ENCODE measurements at regions not wholly inside any gene's neighbourhood (a gene's known extent, or its start where the extent isn't known, plus 50 kb on each side); places are given as distances from the start of the nearest gene placed in this dataset.

DNA sequence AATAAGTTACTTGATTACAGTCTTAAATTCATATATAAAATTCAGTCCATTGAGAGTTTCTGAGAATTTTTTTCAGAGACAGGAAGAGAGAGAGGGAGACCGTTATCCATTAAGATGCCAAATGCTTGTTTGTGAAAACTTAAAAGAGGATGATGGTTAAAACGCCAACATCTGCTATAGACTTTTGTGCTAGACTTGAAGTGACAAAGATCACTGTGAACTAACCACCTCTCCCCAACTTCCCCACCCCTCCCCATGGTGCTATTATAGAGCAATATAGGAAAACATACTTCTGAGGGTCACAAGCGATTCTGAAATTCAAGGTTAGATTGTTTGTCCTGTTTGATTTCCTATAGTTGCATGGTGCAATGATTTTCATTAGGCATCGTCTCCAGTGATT is 440.8 kb downstream of the RMST start:
- Histone ChIP-seq H3K27me3 (ENCODE audit: insufficient read depth, low read length) (no peaks in the 10 kb centered on the region), H4K20me1 (ENCODE audit: insufficient read depth, low read length) (no peaks in the 10 kb centered on the region), H3K9me2 (ENCODE audit: low read depth, low read length) (no peaks in the 10 kb centered on the region), H3K4me2 (ENCODE audit: low read length) (no peak overlapping the region), H3K79me2 (ENCODE audit: insufficient read depth, low read length) (no peaks in the 10 kb centered on the region), H3K9ac (ENCODE audit: low read length) (no peak overlapping the region), H3K9me3 (ENCODE audit: low read length) (no peaks in the 10 kb centered on the region), H3K27ac (ENCODE audit: low read depth, low read length, poor library complexity, severe bottlenecking) (no peak overlapping the region), H3K36me3 (ENCODE audit: insufficient read depth, low read length) (no peaks in the 10 kb centered on the region), H3K4me3 (ENCODE audit: low read depth, low read length, poor library complexity, severe bottlenecking) (no peak overlapping the region), H2AFZ (ENCODE audit: low read length) (no peak overlapping the region), H3K4me1 (ENCODE audit: insufficient read depth, low read length, severe bottlenecking) (no peaks in the 10 kb centered on the region), H3F3A (ENCODE audit: insufficient read depth, low read length) (no peaks in the 10 kb centered on the region)
- TF ChIP-seq CTCF (IDR thresholded peaks at IDR 0.05; ENCODE audit: low read length) (no peak), EZH2 (IDR thresholded peaks at IDR 0.05; ENCODE audit: borderline replicate concordance, low read length) (no peak)

GRCh38 chr12:97907504-97907903 is 444.9 kb downstream of the RMST start:
- H3K4me3 ChIP-seq (ENCODE audit: low read depth, low read length, poor library complexity, severe bottlenecking): no peak overlapping the region
- no peaks in the 10 kb centered on the region for H3K79me2 ChIP-seq (ENCODE audit: insufficient read depth, low read length)
- no peak overlapping the region for H3K27ac ChIP-seq (ENCODE audit: low read depth, low read length, poor library complexity, severe bottlenecking)
- H4K20me1 ChIP-seq (ENCODE audit: insufficient read depth, low read length): no peaks in the 10 kb centered on the region
- no peaks in the 10 kb centered on the region for H3K9me3 ChIP-seq (ENCODE audit: low read length)
- no peaks in the 10 kb centered on the region for H3F3A ChIP-seq (ENCODE audit: insufficient read depth, low read length)
- no peaks in the 10 kb centered on the region for H3K4me1 ChIP-seq (ENCODE audit: insufficient read depth, low read length, severe bottlenecking)
- no peaks in the 10 kb centered on the region for H3K27me3 ChIP-seq (ENCODE audit: insufficient read depth, low read length)
- TF ChIP-seq CTCF (IDR thresholded peaks at IDR 0.05; ENCODE audit: low read length) (no peak), EZH2 (IDR thresholded peaks at IDR 0.05; ENCODE audit: borderline replicate concordance, low read length) (no peak)
- no peaks in the 10 kb centered on the region for H3K36me3 ChIP-seq (ENCODE audit: insufficient read depth, low read length)
- no peak overlapping the region for H2AFZ ChIP-seq (ENCODE audit: low read length)
- no peaks in the 10 kb centered on the region for H3K9me2 ChIP-seq (ENCODE audit: low read depth, low read length)
- H3K9ac ChIP-seq (ENCODE audit: low read length): no peak overlapping the region
- H3K4me2 ChIP-seq (ENCODE audit: low read length): no peak overlapping the region

DNA sequence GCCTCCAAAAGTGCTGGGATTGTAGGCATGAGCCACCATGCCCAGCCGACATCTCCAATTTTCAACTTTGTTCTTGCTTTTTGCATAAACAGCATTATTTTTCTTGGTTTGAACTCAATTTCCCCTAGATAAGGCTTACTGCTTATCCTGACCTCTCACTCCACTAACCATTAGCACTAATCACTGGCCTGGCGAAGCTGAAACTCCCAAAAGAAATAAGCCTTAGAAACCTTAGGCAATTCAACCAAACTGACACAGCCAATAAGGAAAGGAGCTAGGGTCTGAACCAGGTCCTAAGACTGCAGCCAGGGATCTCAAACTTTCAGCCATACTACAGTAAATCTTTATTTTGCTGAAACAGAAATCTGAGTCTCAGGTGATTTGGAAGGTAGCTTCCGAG is 448.0 kb downstream of the RMST start:
- TF ChIP-seq CTCF (IDR thresholded peaks at IDR 0.05; ENCODE audit: low read length) (no peak), EZH2 (IDR thresholded peaks at IDR 0.05; ENCODE audit: borderline replicate concordance, low read length) (no peak)
- H3K9me3 ChIP-seq (ENCODE audit: low read length): no peaks in the 10 kb centered on the region
- no peak overlapping the region for H3K4me2 ChIP-seq (ENCODE audit: low read length)
- H3K27me3 ChIP-seq (ENCODE audit: insufficient read depth, low read length): no peaks in the 10 kb centered on the region
- H3F3A ChIP-seq (ENCODE audit: insufficient read depth, low read length): no peaks in the 10 kb centered on the region
- H3K79me2 ChIP-seq (ENCODE audit: insufficient read depth, low read length): no peaks in the 10 kb centered on the region
- H2AFZ ChIP-seq (ENCODE audit: low read length): no peak overlapping the region
- no peak overlapping the region for H3K4me3 ChIP-seq (ENCODE audit: low read depth, low read length, poor library complexity, severe bottlenecking)
- no peaks in the 10 kb centered on the region for H3K4me1 ChIP-seq (ENCODE audit: insufficient read depth, low read length, severe bottlenecking)
- H3K9me2 ChIP-seq (ENCODE audit: low read depth, low read length): no peaks in the 10 kb centered on the region
- H3K27ac ChIP-seq (ENCODE audit: low read depth, low read length, poor library complexity, severe bottlenecking): no peak overlapping the region
- H4K20me1 ChIP-seq (ENCODE audit: insufficient read depth, low read length): no peaks in the 10 kb centered on the region
- H3K9ac ChIP-seq (ENCODE audit: low read length): no peak overlapping the region
- no peaks in the 10 kb centered on the region for H3K36me3 ChIP-seq (ENCODE audit: insufficient read depth, low read length)
